H9 (cell line): ENCODE measurements at regions not wholly inside any gene's neighbourhood (a gene's known extent, or its start where the extent isn't known, plus 50 kb on each side); places are given as distances from the start of the nearest gene placed in this dataset.

Source experiments
- DNase-seq: peaks from one replicate; pipeline ENCODE4 v3.0.0-alpha.2; 2017
- H2AFZ ChIP-seq: one replicate; pipeline ENCODE4 v1.6.1; 2013; ENCODE audit warnings: mild to moderate bottlenecking, low read length, control low read depth, moderate library complexity
- H2AK5ac ChIP-seq: 2 replicates; pipeline ENCODE4 v1.6.1; 2013; ENCODE audit warnings: low read length, control low read depth, mixed read lengths; ENCODE audit not compliant: insufficient read length
- H2BK120ac ChIP-seq: one replicate; pipeline ENCODE4 v1.6.1; 2013; ENCODE audit warnings: low read depth, mild to moderate bottlenecking, low read length, control low read depth, inconsistent platforms; ENCODE audit not compliant: poor library complexity, severe bottlenecking
- H2BK12ac ChIP-seq: 2 replicates; pipeline ENCODE4 v1.6.1; 2013; ENCODE audit warnings: low read length, control low read depth, mixed read lengths, low read depth; ENCODE audit not compliant: insufficient read length
- H2BK15ac ChIP-seq: 2 replicates; pipeline ENCODE4 v1.6.1; 2013; ENCODE audit warnings: low read depth, low read length, control low read depth
- H2BK20ac ChIP-seq: one replicate; pipeline ENCODE4 v1.6.1; 2013; ENCODE audit warnings: low read depth, mild to moderate bottlenecking, low read length, control low read depth, inconsistent platforms; ENCODE audit not compliant: poor library complexity, severe bottlenecking
- H2BK5ac ChIP-seq: 2 replicates; pipeline ENCODE4 v1.6.1; 2013; ENCODE audit warnings: low read length, control low read depth, mixed read lengths; ENCODE audit not compliant: insufficient read length
- H3K14ac ChIP-seq: 2 replicates; pipeline ENCODE4 v1.6.1; 2013; ENCODE audit warnings: low read length, control low read depth; ENCODE audit not compliant: insufficient read depth
- H3K18ac ChIP-seq: 2 replicates; pipeline ENCODE4 v1.6.1; 2013; ENCODE audit warnings: low read depth, mild to moderate bottlenecking, mixed read lengths, low read length, control low read depth; ENCODE audit not compliant: insufficient read length
- H3K23ac ChIP-seq: 2 replicates; pipeline ENCODE4 v1.6.1; 2013; ENCODE audit warnings: low read length, control low read depth, mixed read lengths, low read depth; ENCODE audit not compliant: insufficient read length
- H3K23me2 ChIP-seq: 2 replicates; pipeline ENCODE4 v1.6.1; 2013; ENCODE audit warnings: low read depth, mild to moderate bottlenecking, mixed read lengths, low read length, control low read depth; ENCODE audit not compliant: insufficient read length, poor library complexity, severe bottlenecking
- H3K27ac ChIP-seq: 2 replicates; pipeline ENCODE4 v1.5.1; 2013; ENCODE audit warnings: low read length, control low read depth, mixed read lengths, low read depth; ENCODE audit not compliant: insufficient read length
- H3K27me3 ChIP-seq: 2 replicates; pipeline ENCODE4 v1.6.1; 2013; ENCODE audit warnings: low read length, control low read depth, inconsistent platforms; ENCODE audit not compliant: insufficient read depth
- H3K4ac ChIP-seq: 2 replicates; pipeline ENCODE4 v1.6.1; 2013; ENCODE audit warnings: low read depth, mild to moderate bottlenecking, control low read depth, inconsistent platforms, low read length, moderate library complexity
- H3K4me1 ChIP-seq: 2 replicates; pipeline ENCODE4 v1.6.1; 2013; ENCODE audit warnings: low read length, control low read depth, inconsistent platforms; ENCODE audit not compliant: insufficient read depth
- H3K4me2 ChIP-seq: 2 replicates; pipeline ENCODE4 v1.6.1; 2013; ENCODE audit warnings: low read length, control low read depth, mixed read lengths; ENCODE audit not compliant: insufficient read length, insufficient read depth
- H3K56ac ChIP-seq: 2 replicates; pipeline ENCODE4 v1.6.1; 2013; ENCODE audit warnings: low read depth, mild to moderate bottlenecking, mixed read lengths, low read length, control low read depth; ENCODE audit not compliant: insufficient read length
- H3K79me1 ChIP-seq: 2 replicates; pipeline ENCODE4 v1.6.1; 2013; ENCODE audit warnings: low read depth, mild to moderate bottlenecking, moderate library complexity, low read length, control low read depth, inconsistent platforms; ENCODE audit not compliant: insufficient read depth, poor library complexity, severe bottlenecking
- H3K79me2 ChIP-seq: 2 replicates; pipeline ENCODE4 v1.6.1; 2013; ENCODE audit warnings: low read length, control low read depth, inconsistent platforms; ENCODE audit not compliant: insufficient read depth
- H3K9ac ChIP-seq: 2 replicates; pipeline ENCODE4 v1.6.1; 2013; ENCODE audit warnings: low read length, control low read depth, mixed read lengths; ENCODE audit not compliant: insufficient read length; ENCODE audit errors: extremely low read depth
- H3K9me3 ChIP-seq: one replicate; pipeline ENCODE4 v1.6.1; 2013; ENCODE audit warnings: low read depth, low read length, inconsistent platforms; ENCODE audit not compliant: control insufficient read depth
- H3T11ph ChIP-seq: one replicate; pipeline ENCODE4 v1.6.1; 2013; ENCODE audit warnings: mild to moderate bottlenecking, low read length, control low read depth, inconsistent platforms
- H4K20me1 ChIP-seq: one replicate; pipeline ENCODE4 v1.6.1; 2013; ENCODE audit not compliant: control insufficient read depth, insufficient read length, insufficient read depth
- H4K5ac ChIP-seq: 2 replicates; pipeline ENCODE4 v1.6.1; 2013; ENCODE audit warnings: low read depth, mild to moderate bottlenecking, mixed read lengths, low read length, control low read depth; ENCODE audit not compliant: insufficient read length
- H4K8ac ChIP-seq: replicated peaks from 2 replicates; pipeline ENCODE4 v1.6.1; 2013; ENCODE audit warnings: low read length, control low read depth, mixed read lengths, low read depth; ENCODE audit not compliant: insufficient read length
- H4K91ac ChIP-seq: 2 replicates; pipeline ENCODE4 v1.6.1; 2013; ENCODE audit warnings: low read depth, mild to moderate bottlenecking, moderate library complexity, mixed read lengths, low read length, control low read depth; ENCODE audit not compliant: insufficient read length
- H3K27ac Mint-ChIP-seq, 3 experiments: 2 replicates in 2 of 3; 3 replicates in 1 of 3; pipeline ENCODE4 v1.8.0; 2020 to 2021; ENCODE audit warnings: mixed read lengths in 3 of 3, mild to moderate bottlenecking in 1 of 3, moderate library complexity in 1 of 3
- H3K27me3 Mint-ChIP-seq: 2 replicates; pipeline ENCODE4 v1.8.0; 2021; ENCODE audit warnings: low read depth, mild to moderate bottlenecking, moderate library complexity, mixed read lengths
- H3K36me3 Mint-ChIP-seq, 3 experiments: 2 replicates in 2 of 3; 3 replicates in 1 of 3; pipeline ENCODE4 v1.8.0; 2020 to 2021; ENCODE audit warnings: low read depth in 3 of 3, mixed read lengths in 3 of 3; ENCODE audit not compliant: insufficient read depth in 1 of 3
- H3K4me1 Mint-ChIP-seq, 2 experiments: 2 replicates each; pipeline ENCODE4 v1.8.0; 2020; ENCODE audit warnings: mixed read lengths in 2 of 2
- H3K4me3 Mint-ChIP-seq, 2 experiments: 2 replicates in 1 of 2; 3 replicates in 1 of 2; pipeline ENCODE4 v1.8.0; 2020 to 2021; ENCODE audit warnings: mild to moderate bottlenecking in 2 of 2, mixed read lengths in 2 of 2, moderate library complexity in 1 of 2
- H3K9me3 Mint-ChIP-seq, 2 experiments: 2 replicates in 1 of 2; 3 replicates in 1 of 2; pipeline ENCODE4 v1.8.0; 2020; ENCODE audit warnings: mild to moderate bottlenecking in 2 of 2, mixed read lengths in 2 of 2, moderate library complexity in 1 of 2
- CTCF ChIP-seq: fragments of 200-600 bp; sonication (generic); conservative IDR thresholded peaks from 3 replicates; pipeline ENCODE4 v1.8.0; 2021; ENCODE audit warnings: antibody characterized with exemption, mild to moderate bottlenecking
- WGBS: extraction: QIAGEN DNeasy Blood & Tissue Kit; methylation state at CpG from one replicate; pipeline ENCODE4 v1.1.7; 2013; ENCODE audit warnings: missing lambda C conversion rate, low lambda C conversion rate, mixed read lengths; ENCODE audit not compliant: insufficient read length; ENCODE audit errors: extremely low coverage; 5-methylcytosine and 5-hydroxymethylcytosine counted together

GRCh38 chr16:25370541-25370940 lies 112.9 kb upstream of the ZKSCAN2 start:
- Histone ChIP-seq H3K56ac (no peak overlapping the region), H2BK15ac (no peak overlapping the region), H3K14ac (no peak overlapping the region), H3K27me3 (no peaks in the 10 kb centered on the region), H3K4me1 (no peaks in the 10 kb centered on the region), H2AK5ac (no peak overlapping the region), H2BK20ac (no peak overlapping the region), H4K8ac (no peak overlapping the region), H3K9ac (no peak overlapping the region), H3K4ac (no peak overlapping the region), H3K23ac (no peak overlapping the region), H3K18ac (no peak overlapping the region), H4K20me1 (no peaks in the 10 kb centered on the region), H3K79me1 (no peaks in the 10 kb centered on the region), H4K5ac (no peak overlapping the region), H3K9me3 (no peaks in the 10 kb centered on the region), H2AFZ (no peak overlapping the region), H2BK120ac (no peak overlapping the region), H2BK5ac (no peak overlapping the region), H3T11ph (no peak overlapping the region), H2BK12ac (no peak overlapping the region), H3K27ac (no peak overlapping the region), H3K79me2 (no peaks in the 10 kb centered on the region), H4K91ac (no peak overlapping the region), H3K4me2 (no peak overlapping the region), H3K23me2 (no peaks in the 10 kb centered on the region)
- Mint-ChIP-seq H3K27ac (no peak overlapping the region), H3K27me3 (no peaks in the 10 kb centered on the region; the same call in 1 of the 2 replicates), H3K4me3 (no peak overlapping the region), H3K9me3 (no peaks in the 10 kb centered on the region; a peak in 1 of 5 replicates), H3K4me1 (peaks cover 16 to 19% of the 10 kb centered on the region in 2 experiments), H3K36me3 (peaks cover 0 to 4% (median 2%) of the 10 kb centered on the region in 3 experiments; a peak in 2 of 7 replicates)
- DNase-seq: no peak
- no CpG with 5 or more reads among the region's 6 CpGs for WGBS
- no peak for TF ChIP-seq CTCF
